A673 (cell line): ENCODE measurements at regions not wholly inside any gene's neighbourhood (a gene's known extent, or its start where the extent isn't known, plus 50 kb on each side); places are given as distances from the start of the nearest gene placed in this dataset.

Source experiments
- BruUV-seq: library from RNA; stranded (reverse); fragments of 400-500 nt; replicated peaks from 2 replicates; lab custom pipeline; 2021; lab: Mats Ljungman, UMichigan
- CTCF ChIA-PET: fragments of 300-600 bp; sonication (Branson Sonifier 250); formaldehyde crosslinking; loops from one replicate; lab custom pipeline; 2022; ENCODE audit warnings: antibody characterized with exemption; lab: Charles Lee
- POLR2A ChIA-PET: fragments of 300-600 bp; sonication (Branson Sonifier 250); formaldehyde crosslinking; loops from one replicate; lab custom pipeline; 2022; ENCODE audit warnings: antibody characterized with exemption; ENCODE audit not compliant: low non-redundant PET; lab: Charles Lee
- DNase-seq: peaks from one replicate; pipeline ENCODE4 v3.0.0-alpha.2; 2015; ENCODE audit warnings: low spot score
- H3K27ac ChIP-seq: fragments of 200-600 bp; sonication (generic); 2 replicates; pipeline ENCODE4 v1.5.1; 2016; ENCODE audit warnings: mixed run types, low read depth, mild to moderate bottlenecking, mixed read lengths, antibody characterized with exemption, low read length; ENCODE audit not compliant: poor library complexity, severe bottlenecking
- H3K27me3 ChIP-seq: fragments of 200-600 bp; sonication (generic); replicated peaks from 2 replicates; pipeline ENCODE4 v1.6.1; 2017; ENCODE audit warnings: mixed run types, low read depth, mild to moderate bottlenecking, mixed read lengths, antibody characterized with exemption, low read length; ENCODE audit not compliant: insufficient read depth, poor library complexity
- H3K36me3 ChIP-seq: fragments of 200-600 bp; sonication (generic); 2 replicates; pipeline ENCODE4 v1.6.1; 2016; ENCODE audit warnings: mixed run types, mild to moderate bottlenecking, mixed read lengths, antibody characterized with exemption, low read length; ENCODE audit not compliant: insufficient read depth, poor library complexity, severe bottlenecking
- H3K4me1 ChIP-seq: fragments of 200-600 bp; sonication (generic); 2 replicates; pipeline ENCODE4 v1.6.1; 2017; ENCODE audit warnings: mixed run types, mild to moderate bottlenecking, mixed read lengths, antibody characterized with exemption, low read length; ENCODE audit not compliant: insufficient read depth, poor library complexity, severe bottlenecking
- H3K4me3 ChIP-seq: fragments of 200-600 bp; sonication (generic); 2 replicates; pipeline ENCODE4 v1.5.1; 2016; ENCODE audit warnings: low read depth, mixed run types, mild to moderate bottlenecking, mixed read lengths, low read length; ENCODE audit not compliant: poor library complexity, severe bottlenecking
- H3K9me3 ChIP-seq: fragments of 200-600 bp; sonication (generic); 2 replicates; pipeline ENCODE4 v1.6.1; 2016; ENCODE audit warnings: mixed run types, low read depth, mild to moderate bottlenecking, mixed read lengths, antibody characterized with exemption, low read length; ENCODE audit not compliant: poor library complexity, severe bottlenecking
- EZH2 ChIP-seq: fragments of 200-600 bp; sonication (generic); IDR thresholded peaks from 2 replicates; pipeline ENCODE4 v1.6.1; 2017; ENCODE audit warnings: borderline replicate concordance, low read depth, mild to moderate bottlenecking, mixed read lengths, antibody characterized with exemption, low read length; ENCODE audit not compliant: poor library complexity, severe bottlenecking
- intact Hi-C: fragments of 100-400 bp; cut with micrococcal nuclease; formaldehyde crosslinking; loops from one replicate; pipeline ENCODE4 v1.10.0; 2022; ENCODE audit not compliant: unreplicated experiment
- TF ChIP-seq, protein P1 (sequence below): fragments of 300-800, 200-600 bp; sonication (generic); conservative IDR thresholded peaks from 2 replicates; pipeline ENCODE4 v1.5.1; 2017; ENCODE audit warnings: low read depth, mild to moderate bottlenecking, antibody characterized with exemption, low read length, moderate library complexity, mixed read lengths

DNA sequence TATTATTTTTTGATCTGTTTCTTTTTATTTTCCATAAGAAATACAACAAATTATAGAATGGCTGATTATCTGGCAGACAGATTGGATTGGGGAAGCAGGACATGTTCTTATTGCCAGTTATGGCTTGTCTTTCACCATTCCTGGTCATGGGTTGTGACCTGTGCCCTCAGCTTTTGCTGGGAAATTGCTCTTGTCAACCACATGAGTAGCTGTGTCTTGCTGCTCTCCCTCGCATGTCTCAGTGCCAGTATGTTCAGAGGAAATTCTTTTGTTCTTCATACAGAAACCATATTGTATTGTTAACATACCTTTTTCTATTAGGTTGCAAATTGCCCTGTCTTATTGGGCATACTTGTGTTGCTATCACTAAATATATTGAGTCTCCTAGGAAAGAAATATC is 344.1 kb downstream of the OSTF1 start:
- no peak for DNase-seq
- Histone ChIP-seq H3K4me1 (no peaks in the 10 kb centered on the region), H3K9me3 (no peaks in the 10 kb centered on the region), H3K36me3 (no peaks in the 10 kb centered on the region), H3K4me3 (no peak overlapping the region), H3K27ac (no peak overlapping the region), H3K27me3 (no peaks in the 10 kb centered on the region)
- BruUV-seq, result no TSS peak
- TF ChIP-seq EZH2, result no peak
- TF ChIP-seq, protein P1, sequence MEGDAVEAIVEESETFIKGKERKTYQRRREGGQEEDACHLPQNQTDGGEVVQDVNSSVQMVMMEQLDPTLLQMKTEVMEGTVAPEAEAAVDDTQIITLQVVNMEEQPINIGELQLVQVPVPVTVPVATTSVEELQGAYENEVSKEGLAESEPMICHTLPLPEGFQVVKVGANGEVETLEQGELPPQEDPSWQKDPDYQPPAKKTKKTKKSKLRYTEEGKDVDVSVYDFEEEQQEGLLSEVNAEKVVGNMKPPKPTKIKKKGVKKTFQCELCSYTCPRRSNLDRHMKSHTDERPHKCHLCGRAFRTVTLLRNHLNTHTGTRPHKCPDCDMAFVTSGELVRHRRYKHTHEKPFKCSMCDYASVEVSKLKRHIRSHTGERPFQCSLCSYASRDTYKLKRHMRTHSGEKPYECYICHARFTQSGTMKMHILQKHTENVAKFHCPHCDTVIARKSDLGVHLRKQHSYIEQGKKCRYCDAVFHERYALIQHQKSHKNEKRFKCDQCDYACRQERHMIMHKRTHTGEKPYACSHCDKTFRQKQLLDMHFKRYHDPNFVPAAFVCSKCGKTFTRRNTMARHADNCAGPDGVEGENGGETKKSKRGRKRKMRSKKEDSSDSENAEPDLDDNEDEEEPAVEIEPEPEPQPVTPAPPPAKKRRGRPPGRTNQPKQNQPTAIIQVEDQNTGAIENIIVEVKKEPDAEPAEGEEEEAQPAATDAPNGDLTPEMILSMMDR, result no peak
- POLR2A ChIA-PET, result no interaction called here
- intact Hi-C loops, result loop anchor here (10.0 kb wide), 1 partner anchor 58 kb away; no protein-coding TSS in a partner anchor
- CTCF ChIA-PET, result no interaction called here

DNA sequence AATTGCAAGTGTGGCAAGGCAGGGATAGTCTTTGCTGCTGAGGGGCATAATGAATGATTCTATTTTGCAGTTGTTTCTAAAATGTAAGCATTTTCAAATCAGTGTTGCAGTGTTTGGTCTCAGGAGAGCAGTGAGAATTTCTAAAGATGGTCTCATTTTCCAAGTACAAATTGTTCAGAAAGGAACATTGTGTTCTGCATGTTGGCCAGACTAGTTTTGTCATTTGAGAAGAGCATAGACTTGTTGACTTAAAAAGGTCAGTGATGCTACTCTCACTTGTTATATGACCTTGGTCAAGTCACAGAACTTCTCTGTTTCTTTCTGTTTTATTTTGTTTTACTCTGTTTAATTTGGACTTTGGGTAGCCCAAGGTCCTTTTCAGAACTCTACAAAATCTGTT is 344.6 kb downstream of the OSTF1 start:
- intact Hi-C loops, result loop anchor here (10.0 kb wide), 1 partner anchor 58 kb away; no protein-coding TSS in a partner anchor

DNA sequence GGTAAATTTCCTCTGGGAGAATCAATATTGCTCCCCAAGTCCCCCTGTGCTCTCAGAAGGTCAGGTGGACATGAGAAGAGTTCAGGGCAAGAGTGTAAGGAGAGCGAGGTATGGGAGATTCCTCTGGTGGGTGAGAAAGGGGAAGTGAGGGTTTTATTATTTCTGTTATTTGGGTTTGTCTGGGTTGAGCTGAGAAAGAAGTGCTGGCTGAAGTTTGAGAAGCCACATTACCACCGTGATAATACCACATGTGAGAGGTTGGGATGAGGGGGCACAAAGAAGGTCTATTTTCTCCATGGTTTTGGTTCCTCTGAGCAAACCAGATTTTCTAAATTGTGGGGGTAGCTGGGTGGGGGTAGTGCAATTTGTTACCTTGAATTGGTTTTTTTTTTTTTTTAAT is 350.4 kb downstream of the OSTF1 start:
- DNase-seq, result no peak
- H3K36me3 ChIP-seq, result no peaks in the 10 kb centered on the region
- H3K4me1 ChIP-seq, result no peaks in the 10 kb centered on the region
- TF ChIP-seq, protein P1, result no peak
- no peak for TF ChIP-seq EZH2
- H3K27me3 ChIP-seq, result no peaks in the 10 kb centered on the region
- no peak overlapping the region for H3K27ac ChIP-seq
- no peaks in the 10 kb centered on the region for H3K9me3 ChIP-seq
- no TSS peak for BruUV-seq
- ChIA-PET CTCF (no interaction called here), POLR2A (no interaction called here)
- intact Hi-C loops, result loop anchor here (10.0 kb wide), 1 partner anchor 64 kb away; no protein-coding TSS in a partner anchor
- no peak overlapping the region for H3K4me3 ChIP-seq

More for the DNA sequence above, 344.6 kb downstream of the OSTF1 start:
- TF ChIP-seq, protein P1, result no peak
- TF ChIP-seq EZH2, result no peak
- Histone ChIP-seq H3K9me3 (no peaks in the 10 kb centered on the region), H3K27me3 (no peaks in the 10 kb centered on the region), H3K27ac (no peak overlapping the region), H3K4me3 (no peak overlapping the region), H3K36me3 (no peaks in the 10 kb centered on the region), H3K4me1 (no peaks in the 10 kb centered on the region)
- POLR2A ChIA-PET, result no interaction called here
- CTCF ChIA-PET, result no interaction called here
- no TSS peak for BruUV-seq
- no peak for DNase-seq
